Amniotic stem cell (primary cell): ENCODE measurements at regions not wholly inside any gene's neighbourhood (a gene's known extent, or its start where the extent isn't known, plus 50 kb on each side); places are given as distances from the start of the nearest gene placed in this dataset.

ENCODE experiments used
- DNase-seq: peaks from one replicate; lab custom pipeline; 2025; lab: John Stamatoyannopoulos, UW

DNA sequence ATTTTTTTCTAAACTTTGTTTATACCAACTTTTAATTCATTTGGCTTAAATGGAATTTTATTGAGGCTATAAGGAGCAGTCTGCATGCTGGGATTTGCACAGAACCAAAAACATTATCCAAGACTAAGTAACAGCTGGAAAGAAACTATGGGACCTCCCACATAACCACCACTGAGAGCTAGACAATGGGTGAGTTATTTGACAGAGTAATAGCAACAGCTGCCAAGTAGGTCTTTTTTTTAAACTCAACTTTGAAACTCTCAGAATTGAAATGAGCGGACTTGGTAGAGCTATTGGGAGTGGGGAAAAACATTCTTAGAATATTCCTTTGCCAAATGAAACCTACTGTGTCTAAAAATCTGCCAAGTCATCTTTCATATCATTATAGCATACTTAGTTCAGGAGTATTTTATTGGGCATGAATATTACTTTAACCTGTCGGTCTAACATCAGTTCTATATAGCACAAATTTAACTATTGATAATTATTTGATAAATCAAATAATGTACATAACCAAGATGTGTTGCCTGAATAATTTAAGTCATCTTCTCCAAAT is 1428.0 kb downstream of the PCDH7 start:
- DNase-seq: no peak

DNA sequence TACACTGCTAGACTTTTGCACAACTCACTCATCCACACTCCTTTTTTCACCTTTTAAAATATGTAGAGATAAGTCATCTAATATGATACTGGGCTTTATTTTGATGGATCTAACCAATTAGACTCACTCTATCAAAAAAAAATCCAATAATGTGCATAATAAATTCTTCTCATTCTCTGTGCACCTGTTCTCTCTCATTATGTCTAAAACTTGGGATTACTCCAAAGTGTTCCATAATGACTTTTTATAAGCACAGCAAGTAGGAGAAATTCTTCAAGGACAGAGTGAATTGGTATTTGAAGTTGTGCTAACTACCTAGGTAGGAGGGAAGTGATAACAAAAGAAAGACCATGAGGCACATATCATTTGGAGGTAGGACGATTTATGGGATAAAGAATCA is 1438.8 kb downstream of the PCDH7 start:
- DNase-seq: no peak

DNA sequence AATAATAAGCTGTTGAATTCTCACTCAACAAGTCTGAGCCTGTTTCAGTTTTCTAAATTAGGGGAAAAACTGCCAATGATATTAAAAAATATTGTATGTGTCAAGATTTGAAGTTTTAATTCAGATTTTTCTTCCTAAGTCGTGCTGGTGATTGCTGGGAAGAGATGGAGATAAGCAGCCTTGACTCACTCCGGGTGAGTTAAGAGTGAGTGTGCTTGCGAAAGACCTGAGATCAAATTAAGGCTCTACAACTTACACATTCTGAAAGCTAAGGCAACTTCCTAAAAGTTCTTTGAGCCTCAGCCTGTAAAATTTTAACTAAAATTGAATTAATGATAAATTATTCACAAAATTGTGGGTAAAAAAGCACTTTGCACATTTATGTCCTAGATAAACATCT is 1441.2 kb downstream of the PCDH7 start:
- peak; percentile 17 for DNase-seq

DNA sequence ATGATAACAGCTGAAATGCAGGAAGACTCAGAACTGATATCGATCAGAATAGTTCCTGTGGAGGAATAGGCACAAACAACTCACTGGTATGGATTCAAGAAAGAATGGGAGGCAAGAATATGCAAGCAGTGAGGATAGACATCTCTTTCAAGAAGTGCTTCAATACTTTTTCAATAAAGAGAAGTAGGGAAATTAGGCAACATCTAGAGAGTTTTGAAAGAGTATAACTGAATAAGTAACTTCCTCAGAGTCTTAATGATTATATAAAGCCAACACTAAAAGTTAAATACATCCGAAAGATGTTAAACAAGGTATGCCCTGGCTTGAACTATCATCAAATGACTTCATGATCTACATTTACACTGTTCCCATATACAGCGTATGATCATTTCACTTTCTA is 1443.0 kb downstream of the PCDH7 start:
- no peak for DNase-seq

DNA sequence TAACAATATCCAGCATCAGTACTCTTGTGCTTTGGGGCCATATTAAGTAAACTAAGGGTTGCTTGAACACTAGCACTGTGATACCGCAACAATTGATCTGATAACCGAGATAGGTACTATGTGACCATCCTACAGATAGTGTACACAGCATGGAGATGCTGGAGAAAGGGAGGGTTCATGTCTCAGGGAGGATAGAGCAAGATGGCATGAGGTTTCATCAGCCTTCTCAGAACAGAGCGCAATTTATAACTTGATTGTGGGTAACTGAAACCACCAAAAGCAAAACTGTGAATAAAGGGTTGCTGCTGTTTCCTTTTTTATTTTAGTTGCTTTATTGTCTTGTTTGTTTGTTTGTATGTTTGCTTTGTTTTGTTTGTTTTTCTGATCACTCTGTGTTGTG is 1449.7 kb downstream of the PCDH7 start:
- no peak for DNase-seq

DNA sequence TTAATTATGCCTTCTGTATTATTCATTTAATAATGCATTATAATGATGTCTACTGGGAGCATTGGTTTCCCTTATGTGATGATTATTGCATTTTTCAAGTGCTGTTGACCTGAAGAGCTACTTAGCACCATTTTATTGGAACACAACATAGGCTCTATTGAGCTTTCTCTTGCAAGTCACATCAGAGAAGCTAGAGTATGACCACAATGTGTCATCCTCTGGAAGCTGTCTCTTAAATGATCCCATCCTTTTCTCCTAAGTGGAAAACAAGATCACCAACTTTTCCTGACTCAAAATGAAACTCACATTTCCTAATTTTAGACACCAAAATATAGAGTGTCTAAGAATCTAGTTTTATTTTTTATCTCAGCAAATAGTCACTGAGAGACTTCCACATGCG is 1451.9 kb downstream of the PCDH7 start:
- DNase-seq: no peak

DNA sequence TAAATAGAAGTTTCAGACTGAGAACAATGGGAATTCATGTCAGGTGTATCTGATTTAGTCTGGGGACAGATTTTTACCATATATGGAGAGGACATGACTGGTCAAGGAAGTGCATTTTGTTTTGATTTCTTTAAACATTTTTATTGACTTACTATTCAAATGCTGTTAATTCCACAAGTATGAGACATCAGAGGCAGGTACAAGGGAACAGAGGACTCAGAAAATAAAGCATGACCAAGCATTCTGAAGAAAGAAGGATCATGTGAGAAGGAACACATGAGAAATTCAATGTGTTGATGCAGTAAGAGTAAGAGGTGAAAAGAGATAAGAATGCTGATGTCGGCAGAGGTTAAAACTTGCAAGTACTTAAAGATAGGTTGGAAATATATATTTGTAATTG is 1452.6 kb downstream of the PCDH7 start:
- DNase-seq: no peak

DNA sequence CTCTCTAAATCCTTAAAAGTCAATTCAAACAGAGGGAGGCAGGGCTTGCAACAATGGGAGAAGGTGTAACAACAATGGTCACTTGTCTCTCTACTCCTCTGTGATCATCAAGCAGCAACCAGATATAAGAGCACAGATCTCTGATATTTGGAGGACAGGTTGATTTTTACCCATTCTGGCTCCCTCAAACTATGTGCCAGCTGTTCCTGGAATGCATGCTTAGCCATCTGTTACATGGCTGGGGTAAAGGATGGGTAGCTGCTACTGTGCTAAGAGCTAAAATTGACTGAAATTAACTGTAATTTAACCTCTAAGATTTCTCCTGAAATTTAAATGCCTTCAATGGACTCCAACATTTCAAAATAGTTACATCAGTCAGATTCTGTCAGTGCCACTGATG is 1459.9 kb downstream of the PCDH7 start:
- DNase-seq: no peak

DNA sequence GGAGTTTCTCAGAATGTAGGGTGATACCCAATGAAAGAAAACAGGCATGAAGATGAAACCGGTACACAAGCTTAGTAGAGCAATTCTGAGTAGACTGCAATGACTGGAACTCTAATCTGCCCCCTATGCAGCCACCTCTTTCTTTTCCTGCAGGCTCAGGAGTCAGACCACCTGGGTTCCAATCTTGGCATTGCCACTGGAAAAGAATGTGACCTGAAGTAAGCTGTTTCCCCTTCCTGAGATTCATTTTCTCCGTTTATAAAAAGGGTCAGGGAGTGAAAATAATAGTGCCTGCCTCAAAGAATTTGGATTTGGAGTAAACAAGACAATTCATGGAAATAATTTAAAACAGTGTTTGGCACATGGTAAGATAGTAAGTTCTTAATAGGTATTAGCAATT is 1464.0 kb downstream of the PCDH7 start:
- no peak for DNase-seq

DNA sequence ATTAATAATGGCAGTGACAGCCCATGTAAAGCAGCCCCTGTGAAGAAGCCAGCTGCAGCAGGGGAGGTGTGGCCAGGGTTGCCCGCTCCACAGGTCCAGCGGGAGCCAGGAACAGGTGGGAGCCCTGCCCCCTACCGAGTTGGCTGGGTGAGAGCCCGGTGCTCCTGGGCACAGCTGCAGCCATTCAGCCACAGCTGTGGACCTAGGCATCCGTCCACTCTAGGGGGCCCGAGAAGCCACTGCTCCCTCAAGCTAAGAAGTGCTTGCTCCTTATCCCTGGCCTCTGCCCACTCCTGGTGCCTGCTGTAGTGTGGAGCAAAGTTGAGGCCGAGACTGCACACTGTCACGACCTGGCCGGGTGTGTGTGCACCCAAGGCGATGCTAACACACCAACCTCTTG is 1469.0 kb downstream of the PCDH7 start:
- DNase-seq: no peak

DNA sequence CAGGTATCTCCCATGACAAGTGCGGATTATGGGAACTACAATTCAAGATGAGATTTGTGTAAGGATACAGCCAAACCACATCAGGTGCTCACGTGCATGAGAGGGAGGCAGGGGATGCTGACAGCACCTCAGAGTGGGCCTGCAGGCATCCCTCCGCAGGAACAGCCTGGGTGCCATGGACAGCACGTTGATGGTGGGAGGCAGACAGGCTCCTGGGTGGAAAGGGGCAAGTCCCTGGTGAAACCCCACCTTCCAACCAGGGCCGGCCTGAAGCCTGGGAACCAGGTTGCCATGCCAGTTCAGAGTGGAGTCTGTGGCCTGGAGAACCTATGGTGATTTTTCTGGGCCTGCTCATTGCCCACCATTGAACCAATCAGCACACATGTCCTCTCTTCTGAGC is 1469.6 kb downstream of the PCDH7 start:
- no peak for DNase-seq

DNA sequence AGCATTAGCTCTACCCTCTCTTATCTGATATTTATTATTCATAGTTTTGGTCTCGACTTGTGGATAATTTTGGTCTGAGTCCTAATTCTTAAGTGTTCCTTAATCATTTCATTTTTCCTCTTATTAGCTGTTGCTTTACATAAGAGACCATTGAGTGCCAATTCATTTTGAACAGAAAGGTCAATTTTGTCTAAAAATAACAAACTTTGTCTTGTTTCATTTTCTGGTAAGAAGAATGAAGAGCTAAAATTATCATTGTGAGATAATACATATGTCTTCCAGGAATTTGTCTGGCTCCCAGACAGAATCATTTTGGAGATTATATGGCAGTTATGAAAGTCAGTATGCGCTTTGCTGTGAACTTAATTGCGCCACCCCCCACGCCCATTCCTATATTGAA is 1471.8 kb downstream of the PCDH7 start:
- no peak for DNase-seq

DNA sequence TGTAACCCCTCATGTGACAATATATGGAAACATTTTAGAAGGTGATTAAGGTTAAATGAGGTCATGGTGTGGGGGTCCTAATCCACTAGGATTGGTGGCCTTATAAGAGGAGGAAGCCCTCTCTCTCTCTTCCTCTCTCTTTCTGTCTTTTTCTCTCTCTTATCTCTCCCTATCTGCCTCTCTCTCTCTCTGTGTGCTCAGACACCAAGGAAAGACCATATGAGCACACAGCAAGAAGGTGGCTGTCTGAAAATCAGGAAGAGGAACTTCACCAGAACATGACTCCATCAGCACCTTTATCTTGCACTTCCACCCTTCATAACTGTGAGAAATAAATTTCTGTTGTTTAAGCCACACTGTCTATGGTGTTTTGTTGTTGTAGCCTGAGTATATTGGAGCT is 1472.2 kb downstream of the PCDH7 start:
- DNase-seq: no peak

DNA sequence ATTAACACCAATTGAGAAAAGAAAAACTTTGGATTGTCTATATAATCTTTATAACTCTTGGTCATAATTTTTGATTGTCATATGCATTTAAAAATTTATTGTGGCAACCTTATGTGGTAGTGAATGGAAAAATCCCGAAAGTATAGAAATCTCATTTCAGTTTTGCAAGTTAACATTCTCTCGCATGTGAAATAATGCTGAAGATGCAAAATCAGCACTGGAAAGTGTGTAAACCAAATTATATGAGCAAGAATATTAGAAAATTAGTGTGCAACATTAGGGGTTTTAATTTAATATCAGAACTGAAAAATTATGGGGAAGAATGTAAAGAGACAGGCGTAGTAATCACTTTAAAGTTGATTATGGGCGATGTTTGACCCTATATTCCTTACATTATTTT is 1472.8 kb downstream of the PCDH7 start:
- DNase-seq: no peak

DNA sequence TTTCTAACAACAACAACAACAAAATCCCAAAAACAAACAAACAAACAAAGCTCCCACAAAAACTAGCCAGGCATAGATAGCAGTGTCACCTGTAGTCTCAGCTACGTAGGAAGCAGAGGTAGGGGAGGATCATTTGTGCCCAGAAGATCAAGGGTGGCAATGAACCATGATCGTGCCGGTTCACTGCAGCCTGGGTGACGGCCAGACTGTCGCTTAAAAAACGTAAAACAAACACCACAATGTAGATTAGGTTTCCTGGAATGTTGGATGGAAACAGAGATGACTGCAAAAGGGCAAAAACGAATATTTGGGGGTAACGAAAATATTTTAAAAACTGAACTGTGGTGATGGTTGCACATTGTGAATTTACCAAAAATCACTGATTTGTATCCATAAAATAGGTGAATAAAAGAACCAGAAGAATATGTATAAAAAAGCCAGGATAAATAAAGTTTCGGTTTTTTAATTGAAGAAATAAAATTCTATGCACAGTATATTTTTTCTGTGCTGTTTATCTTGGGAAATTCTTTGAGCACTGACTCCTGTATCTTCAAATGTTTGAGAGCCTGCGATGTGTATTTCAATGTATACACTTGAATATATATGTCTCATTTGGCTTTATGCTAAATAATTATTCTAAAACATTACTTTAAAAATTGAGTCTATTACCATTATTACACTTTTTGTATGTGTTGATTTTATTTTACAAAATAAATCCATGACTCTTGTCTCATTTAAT is 1477.0 kb downstream of the PCDH7 start:
- DNase-seq: no peak

DNA sequence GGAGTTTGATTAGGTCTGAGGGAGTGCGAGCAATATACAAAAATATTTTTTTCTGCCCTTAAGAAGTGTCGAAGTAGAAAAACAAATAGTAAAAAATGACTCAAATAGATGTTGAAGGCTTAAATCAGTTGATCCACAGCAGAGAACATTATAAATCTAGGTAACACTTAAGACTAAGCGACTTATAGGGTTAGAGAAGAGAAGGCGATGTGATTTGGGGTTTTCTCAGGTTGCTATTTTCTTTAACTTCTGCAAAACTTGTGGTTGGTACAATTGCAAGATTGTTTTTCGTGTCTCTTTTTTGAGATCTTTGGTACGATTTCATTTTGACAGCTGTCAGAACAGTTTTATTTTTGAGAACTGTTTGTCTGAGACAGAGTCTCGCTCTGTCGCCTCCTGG is 1479.5 kb downstream of the PCDH7 start:
- DNase-seq: no peak

DNA sequence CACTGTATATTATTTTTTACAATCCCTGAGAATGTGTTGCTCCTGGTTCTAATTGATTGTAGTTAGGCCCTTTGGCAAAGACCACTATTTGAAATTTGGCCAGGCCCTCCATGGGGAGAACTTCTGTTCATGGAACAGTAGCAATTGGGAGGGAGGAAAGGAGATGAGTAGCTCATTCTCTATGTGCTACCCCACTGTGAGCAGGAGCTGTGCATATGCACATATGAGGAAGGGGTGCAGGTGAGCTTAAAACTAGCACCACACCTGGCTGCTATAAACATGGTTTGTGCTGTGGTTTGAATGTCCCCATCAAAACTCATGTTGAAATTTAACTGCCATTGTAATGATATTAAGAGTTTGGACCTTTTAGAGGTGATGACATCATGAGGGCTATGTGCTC is 1483.2 kb downstream of the PCDH7 start:
- no peak for DNase-seq

DNA sequence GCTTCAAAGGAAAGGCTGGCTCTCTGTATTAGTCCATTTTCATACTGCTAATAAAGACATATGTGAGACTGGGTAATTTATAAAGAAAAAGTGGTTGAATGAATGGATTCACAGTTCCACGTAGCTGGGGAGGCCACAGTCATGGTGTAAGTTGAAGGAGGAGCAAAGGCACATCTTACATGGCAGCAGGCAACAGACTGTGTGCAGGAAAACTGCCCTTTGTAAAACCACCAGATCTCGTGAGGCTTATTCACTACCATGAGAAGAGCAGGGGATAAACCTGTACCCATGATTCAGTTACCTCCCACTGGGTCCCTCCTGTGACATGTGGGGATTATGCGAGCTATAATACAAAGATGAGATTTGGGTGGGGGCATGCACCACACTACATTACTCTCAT is 1486.6 kb downstream of the PCDH7 start:
- no peak for DNase-seq

DNA sequence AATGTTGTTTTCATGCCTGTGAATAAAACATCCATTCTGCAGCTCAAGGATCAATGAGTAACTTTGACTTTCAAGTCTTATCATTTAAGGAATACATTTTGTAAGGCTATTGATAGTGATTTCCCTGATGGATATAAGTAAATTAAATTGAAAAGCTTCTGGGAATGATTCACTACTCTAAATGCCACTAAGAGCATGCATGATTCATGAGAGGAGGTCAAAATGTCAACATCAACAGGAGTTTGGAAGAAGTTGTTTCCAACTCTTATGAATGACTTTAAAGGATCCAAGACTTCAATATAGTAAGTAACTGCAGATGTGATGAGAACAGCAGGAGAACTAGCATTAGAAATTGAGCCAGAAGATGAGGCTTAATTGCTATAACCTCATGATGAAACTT is 1487.3 kb downstream of the PCDH7 start:
- DNase-seq: no peak

DNA sequence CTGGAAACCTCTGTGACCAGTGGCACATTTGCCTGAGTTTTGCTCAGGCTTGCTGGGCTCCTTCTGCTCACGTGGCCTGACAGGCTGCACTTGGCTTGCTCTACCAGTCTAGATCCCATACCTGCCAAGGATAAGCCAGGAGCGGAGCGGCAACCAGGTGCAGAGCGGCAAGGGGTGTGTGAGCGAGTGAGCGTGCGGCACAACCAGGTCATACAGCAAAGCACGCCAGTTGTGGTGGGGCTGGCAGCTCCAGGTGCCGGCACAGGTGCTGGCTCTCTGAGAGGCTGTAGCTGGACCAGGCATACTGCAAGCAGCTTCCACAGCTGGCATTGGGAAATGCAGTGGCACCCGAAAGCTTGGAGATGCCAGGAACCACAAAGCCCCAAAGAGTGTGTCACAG is 1495.1 kb downstream of the PCDH7 start:
- DNase-seq: no peak

DNA sequence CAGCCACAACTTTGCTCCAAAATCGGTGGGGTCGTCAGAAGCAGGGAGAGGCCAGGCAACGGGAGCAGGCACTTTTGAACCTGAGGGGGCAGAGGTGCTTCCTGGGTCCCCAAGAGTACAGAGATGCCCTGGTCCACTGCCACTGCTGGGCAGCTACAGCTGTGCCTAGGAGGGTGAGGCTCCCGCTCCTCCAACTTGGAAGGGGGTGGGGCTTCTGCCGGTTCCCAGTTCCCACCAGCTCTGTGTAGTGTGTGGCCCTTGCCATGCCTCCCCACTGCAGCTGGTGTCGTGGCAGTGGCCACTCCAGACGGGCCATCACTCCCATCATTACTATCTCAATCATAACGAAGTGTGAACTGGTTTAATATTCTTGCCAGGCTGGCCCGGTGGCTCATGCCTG is 1496.3 kb downstream of the PCDH7 start:
- DNase-seq: no peak

DNA sequence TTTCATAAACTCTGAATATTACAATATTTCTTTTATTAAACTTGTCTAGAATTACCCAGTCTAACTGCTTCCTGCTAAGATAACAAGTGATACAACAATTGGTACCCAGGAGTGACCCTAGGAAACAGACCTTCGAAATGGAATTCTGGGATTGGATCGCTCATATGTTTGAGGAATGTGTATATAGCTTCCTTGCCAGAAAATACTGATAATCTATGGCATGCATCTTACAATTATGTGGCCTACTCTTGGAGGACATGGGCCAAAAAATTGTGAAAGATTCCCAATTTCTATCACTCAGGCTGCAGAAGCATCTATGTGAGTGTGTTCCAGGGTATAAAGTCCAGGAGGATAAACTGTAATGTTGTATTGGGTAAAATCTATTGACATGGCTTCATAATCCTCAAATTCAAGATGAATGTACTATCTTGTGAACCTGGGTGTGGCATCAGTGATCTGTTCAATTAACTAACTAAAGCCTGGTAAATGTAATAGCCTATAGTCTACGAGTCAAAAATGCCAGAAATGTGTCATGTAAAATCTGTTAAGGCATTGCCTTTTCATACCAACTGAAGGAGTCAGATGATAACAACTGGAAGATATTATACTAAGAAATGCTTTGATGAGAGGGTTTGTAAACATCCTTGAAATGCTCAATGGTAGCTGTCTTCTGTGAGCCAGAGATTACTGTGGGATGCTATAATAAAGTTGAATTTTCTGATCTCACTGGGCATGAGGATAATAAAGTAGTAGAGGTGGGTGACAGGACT is 1499.3 kb downstream of the PCDH7 start:
- no peak for DNase-seq

DNA sequence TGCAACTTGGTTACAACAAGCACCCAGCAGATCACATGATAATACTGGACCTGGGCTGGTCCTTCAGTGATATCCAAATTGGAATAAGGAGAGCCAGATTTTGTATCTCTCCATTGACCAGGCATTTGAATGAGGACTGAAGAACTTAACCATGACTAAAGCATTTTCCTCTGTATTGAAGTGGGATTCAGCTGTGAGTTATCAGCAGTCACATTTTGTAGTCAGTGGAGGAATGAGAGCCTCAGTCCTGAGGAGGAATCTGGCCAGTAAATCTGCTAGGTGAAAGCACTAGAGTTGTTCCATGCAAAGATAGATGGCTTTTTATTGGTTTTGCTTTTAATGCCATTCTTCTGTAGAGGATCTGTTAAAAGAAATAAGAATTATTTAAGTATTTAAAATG is 1506.0 kb downstream of the PCDH7 start:
- DNase-seq: no peak

DNA sequence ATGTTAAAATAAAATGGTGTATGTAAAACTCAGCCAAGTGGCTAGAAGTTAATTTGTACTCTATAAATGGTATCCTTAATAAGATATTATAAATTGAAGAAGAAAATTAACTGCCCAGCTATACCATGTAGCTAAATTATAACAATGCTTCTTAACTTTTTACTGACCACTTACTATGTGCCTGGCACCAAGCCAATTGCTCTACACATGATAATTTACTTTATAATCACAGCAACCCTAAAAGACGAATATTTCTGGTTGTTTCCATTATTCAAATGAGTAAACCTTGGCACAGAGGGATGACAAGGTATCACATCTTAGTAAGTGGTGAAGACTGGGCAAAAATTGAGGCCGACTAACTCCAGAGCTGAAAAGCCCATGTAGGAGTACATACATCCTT is 1506.6 kb downstream of the PCDH7 start:
- DNase-seq: no peak
